ENCODE measurements at regions not wholly inside any gene's neighbourhood (a gene's known extent, or its start where the extent isn't known, plus 50 kb on each side); places are given as distances from the start of the nearest gene placed in this dataset.

DNA sequence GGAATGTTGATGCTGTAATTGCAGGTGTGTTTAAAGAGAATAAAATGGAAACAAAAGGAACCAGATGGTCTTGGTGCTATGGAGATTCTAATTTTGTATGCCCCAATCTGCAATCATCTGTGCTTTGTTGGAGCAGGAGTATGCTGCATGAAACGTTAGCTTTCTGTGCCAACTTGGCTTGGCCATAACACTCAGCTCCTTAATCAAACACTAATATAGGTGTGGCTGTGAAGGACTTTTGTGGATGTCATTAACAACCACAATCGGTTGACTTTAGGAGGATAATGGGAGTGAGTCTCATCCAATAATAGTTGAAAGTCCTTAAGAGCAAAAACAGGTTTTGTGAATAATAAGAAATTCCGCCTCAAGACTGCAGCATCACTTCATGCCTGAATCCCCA is 399.2 kb downstream of the NLGN4X start:
- DNase-seq (ENCODE audit: low read depth in 2 of 2), result no peak

DNA sequence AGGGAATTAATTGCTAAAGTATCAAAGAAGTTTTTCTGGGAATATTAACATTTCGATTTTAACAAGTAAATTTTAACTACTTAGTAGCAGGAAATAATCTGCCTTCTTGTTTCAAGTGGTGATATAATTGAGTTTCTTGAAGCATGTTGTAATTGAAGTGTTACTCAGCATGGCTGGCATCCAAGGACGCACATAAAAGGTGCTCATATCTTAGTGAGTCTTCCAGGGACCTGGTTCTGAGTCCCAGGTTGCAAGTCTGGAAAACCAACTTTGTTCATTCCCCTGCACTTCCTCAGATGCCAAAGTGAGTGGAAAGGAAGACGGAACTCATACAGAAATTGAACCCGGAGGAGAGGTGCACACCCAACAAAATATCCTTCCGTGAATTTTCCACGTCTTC is 399.6 kb downstream of the NLGN4X start:
- no peak for DNase-seq (ENCODE audit: low read depth in 2 of 2)

DNA sequence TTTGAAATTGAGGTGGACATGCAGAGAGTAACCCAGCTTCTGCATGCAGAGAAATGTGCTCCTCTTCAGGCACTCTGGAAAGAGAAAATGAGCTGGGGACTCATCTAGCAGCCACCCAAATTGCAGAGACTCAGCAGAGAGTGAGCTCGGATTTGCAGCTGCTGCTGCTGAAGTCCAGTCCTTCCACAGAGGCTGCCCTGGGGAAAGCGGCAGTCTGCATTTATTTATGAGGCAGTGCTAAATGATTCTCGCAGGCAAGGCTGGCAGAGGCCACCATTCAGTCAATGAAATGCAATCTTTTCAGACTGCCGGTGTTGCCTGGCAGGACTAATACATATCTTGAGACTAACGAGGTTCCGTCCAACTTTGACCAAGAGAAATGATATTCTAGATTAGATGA is 404.8 kb downstream of the NLGN4X start:
- no peak for DNase-seq (ENCODE audit: low read depth in 2 of 2)

DNA sequence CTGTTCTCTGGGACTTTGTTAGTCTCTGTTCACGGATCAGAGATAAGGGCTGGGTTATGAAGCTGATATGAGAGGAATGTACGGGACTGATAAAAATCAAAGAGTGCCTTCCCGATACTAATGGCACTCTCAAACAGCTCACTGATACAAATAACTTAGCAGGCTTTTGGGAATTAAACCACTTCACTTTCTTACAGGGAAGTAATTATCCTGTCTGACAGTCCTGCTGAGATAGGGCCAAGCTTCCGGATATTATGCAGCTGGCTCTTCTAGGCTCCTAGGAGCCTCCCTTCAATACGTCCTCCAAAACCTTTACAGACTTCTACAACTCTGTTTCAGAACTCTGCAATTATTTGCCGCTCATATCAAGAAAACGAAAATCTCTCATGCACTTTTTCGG is 418.0 kb downstream of the NLGN4X start:
- DNase-seq (ENCODE audit: low read depth in 2 of 2), result no peak

DNA sequence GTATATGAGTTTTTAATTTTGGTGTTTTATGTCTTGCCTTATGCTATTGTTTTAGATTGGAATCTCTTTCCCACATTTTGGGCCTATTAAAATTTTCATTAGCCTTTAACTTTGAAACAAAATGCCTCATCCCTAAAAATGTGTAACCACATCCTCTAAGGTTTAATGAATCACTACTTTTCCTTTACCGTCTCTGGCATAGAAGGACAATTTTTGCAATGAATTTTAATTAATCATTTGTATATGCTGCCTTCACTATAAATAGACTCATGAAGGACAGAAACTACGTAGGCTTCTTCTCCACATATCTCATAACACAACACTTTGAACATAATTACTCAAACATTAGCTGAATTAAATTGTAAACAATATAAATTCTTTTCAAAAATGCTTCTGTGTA is 421.5 kb downstream of the NLGN4X start:
- DNase-seq (ENCODE audit: low read depth in 2 of 2), result peak; percentile 10 to 17

DNA sequence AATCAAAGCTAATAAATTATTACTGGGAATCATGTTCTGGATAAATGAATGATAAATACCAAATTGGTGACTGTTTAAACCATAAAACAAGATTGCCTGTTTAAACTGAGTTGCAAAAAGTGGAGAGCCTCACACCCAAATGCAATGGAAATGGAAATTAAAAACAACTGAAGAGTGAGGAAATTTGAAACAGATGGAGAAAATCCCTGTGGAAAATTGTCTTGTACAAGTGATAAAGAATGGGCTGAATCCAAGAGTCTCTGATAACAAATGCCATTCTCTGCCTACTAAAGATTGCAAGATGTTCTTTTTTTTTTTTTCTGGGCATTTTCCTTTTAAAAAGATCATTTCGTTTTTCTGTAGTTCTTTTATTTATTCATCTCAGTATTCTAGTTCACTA is 426.3 kb downstream of the NLGN4X start:
- no peak for DNase-seq (ENCODE audit: low read depth in 2 of 2)

DNA sequence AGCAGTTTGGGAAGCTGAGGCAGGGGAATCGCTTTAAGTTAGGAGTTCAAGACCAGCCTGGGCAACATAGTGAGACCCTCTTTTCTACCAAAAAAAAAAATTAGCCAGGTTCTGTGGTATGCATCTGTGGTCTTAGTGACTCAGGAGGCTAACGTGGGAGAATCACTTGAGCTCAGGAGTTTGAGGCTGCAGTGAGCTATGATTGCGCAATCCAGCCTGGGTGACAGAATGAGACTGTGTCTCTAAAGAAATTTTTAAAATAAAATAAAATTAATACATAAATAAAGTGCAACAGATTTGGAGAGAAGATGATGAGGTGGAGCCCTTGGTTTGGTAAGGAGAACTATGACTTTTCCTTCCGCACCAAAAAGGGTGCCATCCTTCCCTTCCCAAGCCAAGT is 436.9 kb downstream of the NLGN4X start:
- DNase-seq (ENCODE audit: low read depth in 2 of 2), result no peak

DNA sequence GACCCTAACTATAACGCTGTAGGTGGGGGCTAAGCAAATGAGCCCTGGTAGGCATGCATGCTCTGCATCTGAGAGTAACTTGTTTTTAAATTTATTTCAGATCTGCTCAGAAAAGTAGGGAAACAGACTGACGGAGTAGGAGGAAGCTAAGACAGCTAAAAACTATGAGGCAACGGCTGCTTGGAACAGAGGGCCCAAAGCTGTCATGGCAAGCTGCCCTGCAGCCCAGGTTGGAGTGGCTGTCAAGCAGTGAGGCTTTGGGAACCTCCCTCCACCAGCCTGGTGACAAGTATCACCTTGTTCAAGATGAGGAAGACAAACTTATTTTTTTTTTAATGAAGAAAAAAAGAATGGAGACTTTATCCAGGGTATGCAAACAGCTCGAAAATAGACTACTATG is 439.8 kb downstream of the NLGN4X start:
- no peak for DNase-seq (ENCODE audit: low read depth in 2 of 2)

DNA sequence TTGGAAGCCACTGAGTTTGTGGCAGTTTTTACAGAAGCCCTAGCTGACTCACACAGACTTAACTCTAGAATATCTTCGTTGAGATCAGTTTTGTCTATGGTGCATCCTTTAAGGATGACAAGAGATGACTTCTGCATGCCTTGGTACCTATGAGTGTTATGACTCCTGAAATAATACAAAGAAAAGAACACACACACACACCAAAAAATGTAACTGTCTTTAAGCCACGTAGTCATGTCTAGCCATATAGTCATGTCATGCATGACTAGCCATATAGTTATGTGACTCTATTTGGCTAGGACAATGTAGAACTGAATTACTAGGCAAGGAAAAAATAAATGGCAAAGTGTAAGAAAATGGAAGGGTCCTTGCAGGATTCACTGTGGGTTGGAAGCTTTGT is 447.8 kb downstream of the NLGN4X start:
- DNase-seq (ENCODE audit: low read depth in 2 of 2), result no peak

DNA sequence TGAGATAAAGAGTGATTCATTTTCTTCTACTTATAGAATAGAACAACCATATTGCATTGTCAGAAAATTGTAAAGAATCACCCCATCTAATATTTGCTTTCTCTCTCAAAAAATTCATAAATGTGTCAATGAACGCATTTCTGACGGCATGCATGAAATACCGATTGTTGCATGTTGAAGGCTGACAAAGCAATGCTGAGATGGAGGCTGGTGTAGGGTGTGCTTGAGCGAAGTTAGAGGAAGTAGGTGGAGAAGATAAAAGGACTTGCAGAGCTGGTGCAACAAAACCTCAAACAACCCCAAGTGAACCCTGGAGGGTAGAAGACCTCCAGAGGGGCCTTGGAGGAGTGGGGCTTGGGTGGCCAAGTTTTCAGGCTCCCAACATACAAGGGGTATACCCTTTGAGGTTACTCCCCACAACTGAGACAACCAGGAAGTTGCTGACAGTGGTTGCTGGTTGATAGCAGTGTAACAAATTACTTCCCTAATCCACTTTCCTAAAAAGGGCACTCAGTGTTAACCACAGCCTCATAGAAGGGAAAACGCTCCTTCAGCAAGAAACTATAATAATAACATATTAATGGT is 452.7 kb downstream of the NLGN4X start:
- no peak for DNase-seq (ENCODE audit: low read depth in 2 of 2)

DNA sequence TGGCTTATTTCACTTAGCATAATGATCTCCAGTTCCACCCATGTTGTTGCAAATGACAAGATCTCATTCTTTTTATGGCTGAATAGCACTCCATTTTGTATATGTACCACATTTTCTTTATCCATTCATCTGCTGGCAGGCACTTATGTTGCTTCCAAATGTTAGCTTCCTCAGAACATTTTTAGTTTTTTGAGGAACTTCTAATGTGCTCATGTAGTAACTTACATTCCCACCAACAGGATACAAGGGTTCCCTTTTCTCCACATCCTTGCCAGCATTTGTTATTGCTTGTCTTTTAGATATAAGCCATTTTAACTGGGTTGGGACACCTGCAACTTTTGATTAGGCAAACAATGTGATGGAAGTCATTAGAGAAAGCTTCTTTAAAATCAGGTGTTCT is 454.2 kb downstream of the NLGN4X start:
- no peak for DNase-seq (ENCODE audit: low read depth in 2 of 2)

DNA sequence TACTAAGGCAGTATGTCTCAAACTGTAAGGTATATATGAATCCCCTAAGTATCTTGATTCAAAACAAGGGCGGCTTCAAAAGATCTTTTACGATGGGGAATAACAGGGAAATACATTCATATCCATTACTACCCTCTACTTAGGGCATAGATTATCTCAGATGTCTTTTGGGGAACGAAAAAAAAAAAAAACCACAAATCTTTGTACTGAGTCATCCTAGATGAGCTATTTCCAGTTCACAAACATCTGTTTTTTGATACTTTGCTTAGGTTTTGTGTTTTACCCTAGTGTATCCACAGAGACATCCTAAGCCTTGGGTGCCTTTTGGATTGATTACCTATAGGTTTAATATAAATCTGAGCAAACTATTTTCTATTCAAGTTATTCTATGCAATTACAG is 457.2 kb downstream of the NLGN4X start:
- peak in 1 of 2 experiments; percentile 12 for DNase-seq (ENCODE audit: low read depth in 2 of 2)

DNA sequence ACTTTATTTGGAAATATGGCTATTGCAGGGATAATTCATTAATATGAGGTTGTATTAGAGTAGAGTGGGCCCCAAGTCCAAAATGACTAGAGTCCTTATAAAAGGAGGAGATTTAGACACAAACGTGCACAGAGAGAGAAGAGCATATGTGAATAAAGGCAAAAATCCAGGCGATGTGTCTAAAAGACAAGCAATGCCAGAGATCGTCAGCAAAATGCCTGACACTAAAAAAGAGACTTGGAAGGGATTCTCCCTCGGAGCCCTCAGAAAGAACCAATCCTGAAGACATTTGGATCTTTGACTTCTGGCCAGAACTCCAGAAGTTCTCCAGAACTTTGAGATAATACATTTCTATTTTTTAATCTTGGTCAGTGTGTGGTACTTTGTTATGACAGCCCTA is 472.1 kb downstream of the NLGN4X start:
- no peak for DNase-seq (ENCODE audit: low read depth in 2 of 2)

DNA sequence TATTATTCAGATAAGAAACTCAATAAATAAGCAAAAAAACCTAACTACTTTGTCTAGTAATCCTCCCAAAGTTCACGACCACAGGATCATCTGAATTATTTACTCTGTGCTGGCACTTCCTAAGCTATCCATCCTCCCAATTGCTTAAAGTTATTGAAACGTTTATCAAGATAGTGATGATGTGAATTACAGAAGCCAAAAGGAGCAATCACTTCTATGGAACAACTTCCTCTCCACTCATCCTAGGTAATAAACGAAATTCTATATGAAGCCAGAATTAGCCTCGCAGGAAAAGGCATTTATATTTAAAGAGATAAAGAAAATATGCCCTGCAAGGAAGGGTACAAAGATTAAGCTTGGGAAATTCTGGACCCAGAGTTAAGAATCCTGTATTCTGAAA is 475.4 kb downstream of the NLGN4X start:
- no peak for DNase-seq (ENCODE audit: low read depth in 2 of 2)

DNA sequence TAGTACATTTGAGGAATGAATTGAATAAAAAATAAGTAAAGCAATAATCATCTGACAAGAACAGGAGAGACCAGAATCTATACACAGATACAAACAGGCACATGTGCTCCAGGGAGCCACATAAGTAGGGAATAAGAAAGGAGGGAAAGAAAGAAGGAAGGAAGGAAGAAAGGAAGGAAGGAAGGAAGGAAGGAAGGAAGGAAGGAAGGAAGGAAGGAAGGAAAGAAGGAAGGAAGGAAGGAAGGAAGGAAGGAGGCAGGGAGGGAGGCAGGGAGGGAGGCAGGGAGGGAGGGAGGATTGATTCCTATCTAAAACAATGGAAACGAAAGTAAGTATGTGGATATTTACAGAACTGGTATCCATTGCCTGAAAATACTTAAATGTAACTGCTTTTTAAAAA is 475.8 kb downstream of the NLGN4X start:
- no peak for DNase-seq (ENCODE audit: low read depth in 2 of 2)

DNA sequence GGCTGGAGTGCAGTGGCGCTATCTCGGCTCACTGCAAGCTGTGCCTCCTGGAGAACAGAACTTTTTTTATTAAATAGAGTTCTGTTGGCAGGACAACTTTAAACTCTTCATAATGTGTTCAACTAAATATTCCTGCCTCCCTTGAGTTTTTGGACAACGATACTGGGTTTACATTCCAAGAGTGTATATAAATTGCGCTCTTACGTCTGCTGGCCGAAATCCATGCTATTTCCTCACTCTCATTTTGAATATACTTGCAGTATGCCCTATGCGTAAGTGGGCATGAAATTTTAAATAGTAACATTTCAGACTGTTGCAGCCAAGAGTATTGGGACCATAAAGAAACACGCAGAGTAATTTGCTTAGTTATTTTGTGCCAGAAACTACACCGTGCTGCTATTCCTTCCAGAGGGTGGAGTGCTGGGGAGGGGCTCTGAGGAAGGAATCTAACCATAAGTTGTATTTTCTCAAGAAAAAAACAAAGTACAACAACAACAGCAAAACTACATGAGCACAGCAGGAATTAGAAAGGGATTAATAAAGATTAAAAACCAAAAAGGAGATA is 480.0 kb downstream of the NLGN4X start:
- no peak for DNase-seq (ENCODE audit: low read depth in 2 of 2)

DNA sequence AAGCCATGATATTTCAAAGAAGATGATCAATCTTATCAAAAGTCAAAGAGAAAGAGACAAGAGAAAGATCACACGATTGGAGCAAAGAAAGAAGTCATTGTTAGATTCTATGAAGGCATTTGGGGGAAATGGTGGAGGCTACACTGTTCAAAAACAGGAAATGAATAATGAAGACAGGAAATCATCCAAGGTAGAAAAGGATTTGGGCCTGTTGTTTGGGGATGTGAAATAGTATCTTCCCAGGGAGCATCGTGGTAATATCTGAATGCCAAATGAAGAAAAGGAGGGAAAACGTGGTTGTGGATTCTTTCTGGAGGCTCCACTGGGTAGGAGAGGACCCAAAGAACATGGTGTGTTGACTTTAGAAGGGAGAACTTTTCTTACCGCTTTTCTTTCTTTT is 482.4 kb downstream of the NLGN4X start:
- no peak for DNase-seq (ENCODE audit: low read depth in 2 of 2)

DNA sequence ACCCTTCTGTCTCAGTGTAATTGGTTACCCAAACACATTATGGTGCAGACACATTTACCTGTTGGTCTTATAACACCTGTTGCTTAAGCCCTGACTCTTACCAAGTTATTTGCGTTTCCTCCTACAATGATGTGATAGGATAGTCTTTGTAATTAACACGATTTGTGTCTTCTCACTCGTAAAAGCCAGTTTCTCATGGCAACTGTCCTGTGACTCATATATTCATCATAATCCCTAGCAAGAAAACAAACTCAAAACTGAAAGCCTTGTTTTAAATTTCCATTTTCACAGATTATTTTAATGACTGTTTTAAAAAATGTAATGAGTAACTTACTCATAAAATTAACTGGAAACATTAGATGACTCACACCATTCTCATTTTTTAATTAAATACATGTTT is 495.2 kb downstream of the NLGN4X start:
- no peak for DNase-seq (ENCODE audit: low read depth in 2 of 2)

DNA sequence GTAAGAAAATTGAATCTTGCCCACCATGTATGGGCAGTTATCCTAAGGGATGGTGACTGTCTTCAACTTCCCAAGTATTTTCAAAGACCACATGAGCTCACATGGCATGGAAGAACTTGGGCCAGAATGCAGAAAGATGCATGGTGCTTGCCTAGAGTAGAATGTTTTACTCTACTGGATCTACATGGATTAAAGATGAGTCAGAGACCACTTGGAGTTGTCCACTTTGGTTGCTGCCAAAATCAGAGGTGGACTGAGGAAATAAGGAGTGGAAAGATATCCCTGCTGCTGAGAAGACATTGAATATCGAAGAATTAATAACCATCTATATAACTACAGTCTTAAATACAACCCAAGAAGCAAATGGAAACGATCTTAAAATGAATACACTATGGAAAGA is 498.1 kb downstream of the NLGN4X start:
- no peak for DNase-seq (ENCODE audit: low read depth in 2 of 2)

DNA sequence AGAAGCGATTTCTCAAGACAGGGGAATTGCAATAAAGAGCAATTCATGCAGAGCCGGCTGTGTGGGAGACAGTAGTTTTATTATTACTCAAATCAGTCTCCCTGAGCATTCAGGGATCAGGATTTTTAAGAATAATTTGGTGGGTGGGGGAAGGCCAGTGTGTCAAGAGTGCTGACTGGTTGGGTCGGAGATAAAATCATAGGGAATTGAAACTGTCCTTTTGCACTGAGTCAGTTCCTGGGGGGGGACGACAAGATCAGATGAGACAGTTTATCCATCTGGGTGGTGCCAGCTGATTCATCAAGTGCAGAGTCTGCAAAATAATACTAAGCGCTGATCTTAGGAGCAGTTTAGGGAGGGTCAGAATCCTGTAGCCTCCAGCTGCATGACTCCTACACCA is 502.4 kb downstream of the NLGN4X start:
- peak in 1 of 2 experiments; percentile 25 for DNase-seq (ENCODE audit: low read depth in 2 of 2)

DNA sequence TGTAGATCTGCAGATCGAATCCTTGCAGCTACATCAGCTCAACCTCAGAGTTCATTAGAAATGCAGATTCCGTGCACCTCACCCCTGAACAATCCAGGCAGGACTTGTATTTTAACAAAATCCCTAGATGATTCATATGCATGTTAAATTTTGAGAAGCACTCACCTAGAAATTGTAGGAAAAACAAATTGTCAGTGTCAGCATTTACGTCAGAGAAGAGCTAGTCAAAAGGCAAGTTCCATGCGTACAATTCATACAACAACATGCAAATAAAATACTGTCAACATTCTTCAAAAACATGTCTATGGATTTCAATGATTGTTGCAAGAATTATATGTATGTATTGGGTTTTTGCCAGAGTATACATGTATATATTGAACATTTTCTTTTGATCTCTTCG is 504.5 kb downstream of the NLGN4X start:
- no peak for DNase-seq (ENCODE audit: low read depth in 2 of 2)

DNA sequence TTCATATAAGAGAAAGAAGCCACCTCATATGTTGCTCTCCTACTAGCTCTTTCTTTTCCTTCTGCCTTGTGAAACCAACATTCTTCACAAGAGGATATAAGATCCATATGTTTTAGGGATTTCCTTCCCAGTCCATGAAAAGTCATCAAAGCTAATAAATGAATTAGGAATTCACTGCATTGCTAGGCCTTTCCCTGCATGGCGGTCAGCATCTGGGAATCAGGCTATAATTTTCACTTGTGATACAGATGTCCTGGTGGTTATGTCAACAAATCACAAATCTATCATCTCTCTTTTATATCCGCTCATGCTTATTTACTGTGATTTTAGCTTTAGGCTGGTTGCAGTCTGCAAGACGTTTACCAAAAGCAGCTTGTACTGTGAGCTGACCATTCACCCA is 510.0 kb downstream of the NLGN4X start:
- DNase-seq (ENCODE audit: low read depth in 2 of 2), result no peak

DNA sequence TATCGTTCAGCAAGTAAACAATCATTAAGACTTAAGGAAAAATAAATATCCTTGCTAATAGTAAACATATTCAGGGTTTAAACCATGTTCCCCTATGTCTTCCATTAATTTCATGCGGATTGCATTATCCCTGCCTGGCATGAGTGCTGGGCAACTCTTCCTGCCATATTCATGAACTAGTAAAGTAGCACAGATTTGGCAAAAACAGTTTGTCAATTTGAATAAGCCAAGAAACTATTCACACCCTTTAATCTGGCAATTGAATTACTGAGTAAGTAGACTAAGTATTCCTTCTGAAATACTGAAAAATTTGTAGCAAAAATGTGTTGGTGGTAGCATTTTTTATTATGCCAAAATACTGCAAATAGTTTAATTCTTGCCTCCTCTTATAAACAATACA is 512.0 kb downstream of the NLGN4X start:
- no peak for DNase-seq (ENCODE audit: low read depth in 2 of 2)

DNA sequence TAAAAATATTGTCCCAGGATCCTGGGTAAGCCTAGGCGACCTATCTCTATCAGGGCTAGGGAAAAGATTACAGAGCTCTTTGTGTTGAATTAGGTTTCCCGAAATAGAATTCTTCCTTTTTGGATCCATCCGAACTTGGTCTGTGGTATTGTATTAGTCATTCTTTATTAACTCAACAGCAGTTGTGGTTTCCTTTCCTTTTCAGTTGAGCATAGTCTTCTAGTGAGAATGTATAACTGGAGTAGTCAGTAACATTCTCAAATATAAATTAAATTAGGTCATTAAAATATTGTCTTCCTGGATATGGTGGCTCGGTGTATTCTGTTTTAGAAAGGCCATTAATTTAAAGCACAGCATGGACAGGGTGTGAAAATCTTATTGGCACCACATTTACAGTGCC is 520.4 kb downstream of the NLGN4X start:
- DNase-seq (ENCODE audit: low read depth in 2 of 2), result peak in 1 of 2 experiments; percentile 56
